ENCODE measurements at regions not wholly inside any gene's neighbourhood (a gene's known extent, or its start where the extent isn't known, plus 50 kb on each side); places are given as distances from the start of the nearest gene placed in this dataset.

DNA sequence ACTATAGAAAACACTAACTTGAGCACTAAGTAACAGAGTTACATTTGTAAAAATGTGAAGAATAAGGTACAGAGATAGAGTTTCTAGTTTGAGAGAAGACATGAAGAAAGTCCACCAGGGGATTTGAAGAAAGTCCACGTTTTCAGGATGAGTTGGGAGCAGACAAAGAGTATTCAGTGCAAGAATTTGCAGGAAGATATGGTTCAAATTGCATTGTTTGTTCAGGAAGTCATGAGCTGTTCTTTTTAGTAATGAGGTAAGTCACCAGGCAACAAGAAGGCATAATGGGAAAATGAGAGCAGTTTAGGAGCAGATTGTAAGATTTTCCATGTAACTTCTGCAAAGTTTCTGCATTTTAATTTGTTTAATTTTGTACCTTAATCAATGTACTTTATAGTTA lies 618.0 kb downstream of the DACH1 start:
- ATAC-seq (no peak), DNase-seq (ENCODE audit: low spot score) (no peak), FAIRE-seq (no peak)
- ChIA-PET CTCF (ENCODE audit: low intra/inter-chr PET ratio, low total read pairs) (no interaction called here), POLR2A (no interaction called here)
- 3% methylated on average over 1 of the region's 1 CpG for WGBS (ENCODE audit: low lambda C conversion rate)
- no peak overlapping the region for H2AFZ ChIP-seq (ENCODE audit: low read length)
- intact Hi-C loops (cut with micrococcal nuclease; ENCODE audit: unreplicated experiment), result no loop called here
- H3K4me3 ChIP-seq (replicated peaks in 1 of 3; ENCODE audit: insufficient read depth in 1 of 3, low read depth in 2 of 3, low read length in 3 of 3), result no peak overlapping the region
- H3K36me3 ChIP-seq (replicated peaks in 1 of 2; ENCODE audit: control insufficient read depth in 1 of 2, insufficient read depth in 2 of 2, low read length in 2 of 2), result no peaks in the 10 kb centered on the region
- no peak overlapping the region for H3K27ac ChIP-seq (ENCODE audit: extremely low read length, insufficient read depth, low read length)
- TF ChIP-seq TARDBP (CRISPR knock-in tag; IDR thresholded peaks at IDR 0.05) (no peak), PPARG (CRISPR knock-in tag; conservative IDR thresholded peaks at IDR 0.05) (no peak), TRIM24 (CRISPR knock-in tag; IDR thresholded peaks at IDR 0.05) (no peak), NFATC3 (CRISPR knock-in tag; IDR thresholded peaks at IDR 0.05) (no peak), ZNF549 (CRISPR knock-in tag; IDR thresholded peaks at IDR 0.05) (no peak), CCDC6 (CRISPR knock-in tag; IDR thresholded peaks at IDR 0.05) (no peak), ZNF383 (CRISPR knock-in tag; IDR thresholded peaks at IDR 0.05; ENCODE audit: borderline replicate concordance) (no peak), ZBTB8A (CRISPR knock-in tag; IDR thresholded peaks at IDR 0.05; ENCODE audit: borderline replicate concordance, low read depth) (no peak)
- TF ChIP-seq, protein P1, sequence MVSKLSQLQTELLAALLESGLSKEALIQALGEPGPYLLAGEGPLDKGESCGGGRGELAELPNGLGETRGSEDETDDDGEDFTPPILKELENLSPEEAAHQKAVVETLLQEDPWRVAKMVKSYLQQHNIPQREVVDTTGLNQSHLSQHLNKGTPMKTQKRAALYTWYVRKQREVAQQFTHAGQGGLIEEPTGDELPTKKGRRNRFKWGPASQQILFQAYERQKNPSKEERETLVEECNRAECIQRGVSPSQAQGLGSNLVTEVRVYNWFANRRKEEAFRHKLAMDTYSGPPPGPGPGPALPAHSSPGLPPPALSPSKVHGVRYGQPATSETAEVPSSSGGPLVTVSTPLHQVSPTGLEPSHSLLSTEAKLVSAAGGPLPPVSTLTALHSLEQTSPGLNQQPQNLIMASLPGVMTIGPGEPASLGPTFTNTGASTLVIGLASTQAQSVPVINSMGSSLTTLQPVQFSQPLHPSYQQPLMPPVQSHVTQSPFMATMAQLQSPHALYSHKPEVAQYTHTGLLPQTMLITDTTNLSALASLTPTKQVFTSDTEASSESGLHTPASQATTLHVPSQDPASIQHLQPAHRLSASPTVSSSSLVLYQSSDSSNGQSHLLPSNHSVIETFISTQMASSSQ (IDR thresholded peaks at IDR 0.05; ENCODE audit: low read depth), result no peak
- TF ChIP-seq, protein P1 (CRISPR knock-in tag; IDR thresholded peaks at IDR 0.05; ENCODE audit: borderline replicate concordance), result no peak
- TF ChIP-seq, protein P2, sequence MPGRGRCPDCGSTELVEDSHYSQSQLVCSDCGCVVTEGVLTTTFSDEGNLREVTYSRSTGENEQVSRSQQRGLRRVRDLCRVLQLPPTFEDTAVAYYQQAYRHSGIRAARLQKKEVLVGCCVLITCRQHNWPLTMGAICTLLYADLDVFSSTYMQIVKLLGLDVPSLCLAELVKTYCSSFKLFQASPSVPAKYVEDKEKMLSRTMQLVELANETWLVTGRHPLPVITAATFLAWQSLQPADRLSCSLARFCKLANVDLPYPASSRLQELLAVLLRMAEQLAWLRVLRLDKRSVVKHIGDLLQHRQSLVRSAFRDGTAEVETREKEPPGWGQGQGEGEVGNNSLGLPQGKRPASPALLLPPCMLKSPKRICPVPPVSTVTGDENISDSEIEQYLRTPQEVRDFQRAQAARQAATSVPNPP (CRISPR knock-in tag; IDR thresholded peaks at IDR 0.05), result no peak
- TF ChIP-seq, protein P3, sequence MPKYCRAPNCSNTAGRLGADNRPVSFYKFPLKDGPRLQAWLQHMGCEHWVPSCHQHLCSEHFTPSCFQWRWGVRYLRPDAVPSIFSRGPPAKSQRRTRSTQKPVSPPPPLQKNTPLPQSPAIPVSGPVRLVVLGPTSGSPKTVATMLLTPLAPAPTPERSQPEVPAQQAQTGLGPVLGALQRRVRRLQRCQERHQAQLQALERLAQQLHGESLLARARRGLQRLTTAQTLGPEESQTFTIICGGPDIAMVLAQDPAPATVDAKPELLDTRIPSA (CRISPR knock-in tag; IDR thresholded peaks at IDR 0.05; ENCODE audit: borderline replicate concordance), result no peak
- TF ChIP-seq, protein P4, sequence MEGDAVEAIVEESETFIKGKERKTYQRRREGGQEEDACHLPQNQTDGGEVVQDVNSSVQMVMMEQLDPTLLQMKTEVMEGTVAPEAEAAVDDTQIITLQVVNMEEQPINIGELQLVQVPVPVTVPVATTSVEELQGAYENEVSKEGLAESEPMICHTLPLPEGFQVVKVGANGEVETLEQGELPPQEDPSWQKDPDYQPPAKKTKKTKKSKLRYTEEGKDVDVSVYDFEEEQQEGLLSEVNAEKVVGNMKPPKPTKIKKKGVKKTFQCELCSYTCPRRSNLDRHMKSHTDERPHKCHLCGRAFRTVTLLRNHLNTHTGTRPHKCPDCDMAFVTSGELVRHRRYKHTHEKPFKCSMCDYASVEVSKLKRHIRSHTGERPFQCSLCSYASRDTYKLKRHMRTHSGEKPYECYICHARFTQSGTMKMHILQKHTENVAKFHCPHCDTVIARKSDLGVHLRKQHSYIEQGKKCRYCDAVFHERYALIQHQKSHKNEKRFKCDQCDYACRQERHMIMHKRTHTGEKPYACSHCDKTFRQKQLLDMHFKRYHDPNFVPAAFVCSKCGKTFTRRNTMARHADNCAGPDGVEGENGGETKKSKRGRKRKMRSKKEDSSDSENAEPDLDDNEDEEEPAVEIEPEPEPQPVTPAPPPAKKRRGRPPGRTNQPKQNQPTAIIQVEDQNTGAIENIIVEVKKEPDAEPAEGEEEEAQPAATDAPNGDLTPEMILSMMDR (CRISPR knock-in tag; IDR thresholded peaks at IDR 0.05), result no peak
- TF ChIP-seq, protein P5, sequence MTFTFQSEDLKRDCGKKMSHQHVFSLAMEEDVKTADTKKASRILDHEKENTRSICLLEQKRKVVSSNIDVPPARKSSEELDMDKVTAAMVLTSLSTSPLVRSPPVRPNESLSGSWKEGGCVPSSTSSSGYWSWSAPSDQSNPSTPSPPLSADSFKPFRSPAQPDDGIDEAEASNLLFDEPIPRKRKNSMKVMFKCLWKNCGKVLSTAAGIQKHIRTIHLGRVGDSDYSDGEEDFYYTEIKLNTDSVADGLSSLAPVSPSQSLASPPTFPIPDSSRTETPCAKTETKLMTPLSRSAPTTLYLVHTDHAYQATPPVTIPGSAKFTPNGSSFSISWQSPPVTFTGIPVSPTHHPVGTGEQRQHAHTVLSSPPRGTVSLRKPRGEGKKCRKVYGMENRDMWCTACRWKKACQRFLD (CRISPR knock-in tag; IDR thresholded peaks at IDR 0.05; ENCODE audit: borderline replicate concordance), result no peak
- TF ChIP-seq, protein P6, sequence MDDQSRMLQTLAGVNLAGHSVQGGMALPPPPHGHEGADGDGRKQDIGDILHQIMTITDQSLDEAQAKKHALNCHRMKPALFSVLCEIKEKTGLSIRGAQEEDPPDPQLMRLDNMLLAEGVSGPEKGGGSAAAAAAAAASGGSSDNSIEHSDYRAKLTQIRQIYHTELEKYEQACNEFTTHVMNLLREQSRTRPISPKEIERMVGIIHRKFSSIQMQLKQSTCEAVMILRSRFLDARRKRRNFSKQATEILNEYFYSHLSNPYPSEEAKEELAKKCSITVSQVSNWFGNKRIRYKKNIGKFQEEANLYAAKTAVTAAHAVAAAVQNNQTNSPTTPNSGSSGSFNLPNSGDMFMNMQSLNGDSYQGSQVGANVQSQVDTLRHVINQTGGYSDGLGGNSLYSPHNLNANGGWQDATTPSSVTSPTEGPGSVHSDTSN (CRISPR knock-in tag; IDR thresholded peaks at IDR 0.05; ENCODE audit: borderline replicate concordance), result no peak
- no peak overlapping the region for H3K9ac ChIP-seq (ENCODE audit: insufficient read depth, low read depth, low read length)
- in situ Hi-C loops (cut with HindIII; ENCODE audit: extremely low pct_ligation_motif_present, low pct_unique_long_range_greater_than_20kb), result no loop called here
- H4K20me1 ChIP-seq (ENCODE audit: insufficient read depth, low read length), result no peaks in the 10 kb centered on the region
- H3K4me2 ChIP-seq (ENCODE audit: low read depth, low read length), result no peak overlapping the region
- no TSS peak for BruUV-seq (replicated peaks)
- no peaks in the 10 kb centered on the region for H3K4me1 ChIP-seq (ENCODE audit: insufficient read depth, low read length)
- no peaks in the 10 kb centered on the region for H3K9me3 ChIP-seq (ENCODE audit: low read length)
- H3K79me2 ChIP-seq (ENCODE audit: insufficient read depth, low read length), result no peaks in the 10 kb centered on the region
- H3K27me3 ChIP-seq (ENCODE audit: control insufficient read depth in 1 of 2, insufficient read depth in 2 of 2, low read length in 2 of 2), result no peaks in the 10 kb centered on the region; a peak in 1 of 5 replicates
